HG02642 (cell line): ENCODE measurements at regions not wholly inside any gene's neighbourhood (a gene's known extent, or its start where the extent isn't known, plus 50 kb on each side); places are given as distances from the start of the nearest gene placed in this dataset.
"Not testable (repeated sequence)": the region's sequence is repeated elsewhere in the genome, so short reads cannot be mapped to it uniquely, and the experiment has no call there.

ENCODE experiments used
- ATAC-seq: cut with Tn5 transposase; IDR thresholded peaks from one replicate; pipeline ENCODE4 v1.9.1; 2021; ENCODE audit warnings: mild to moderate bottlenecking; ENCODE audit not compliant: unreplicated experiment, poor library complexity

DNA sequence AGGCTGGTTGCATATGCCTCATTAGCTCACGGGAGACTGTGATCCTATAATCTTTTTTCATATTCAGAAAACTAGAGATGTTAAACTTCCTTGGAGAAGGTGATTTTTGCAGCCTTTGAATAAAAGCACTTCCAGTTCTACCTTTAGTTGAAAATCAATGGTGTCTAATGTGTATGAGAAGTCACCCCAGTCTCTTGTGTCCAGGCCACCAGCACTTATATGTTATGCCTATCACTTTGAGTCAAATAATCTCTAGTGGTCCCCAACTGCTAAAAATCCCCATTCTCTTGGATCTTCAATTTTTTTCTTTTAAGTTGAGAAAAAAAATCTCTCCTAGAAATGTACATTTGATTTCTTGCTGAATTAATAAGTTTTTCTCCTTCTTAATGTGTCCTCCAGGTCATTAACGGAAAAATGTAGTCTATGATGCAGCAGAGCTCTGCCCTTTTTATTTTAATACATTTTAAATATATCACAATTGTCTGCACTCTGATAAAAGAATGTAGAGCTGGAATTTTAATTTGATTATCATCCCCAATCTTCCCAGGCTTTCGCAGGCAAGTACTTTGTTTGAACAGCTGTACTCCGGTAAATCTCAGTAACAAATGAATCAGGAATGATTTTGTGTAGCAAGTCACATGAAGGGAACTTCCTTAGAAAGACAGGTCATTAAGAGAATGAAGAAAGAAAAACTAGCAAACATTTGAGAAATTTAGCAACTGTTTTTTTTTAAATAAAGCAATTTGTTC is 147.0 kb downstream of the SOX4 start:
- ATAC-seq: no peak

DNA sequence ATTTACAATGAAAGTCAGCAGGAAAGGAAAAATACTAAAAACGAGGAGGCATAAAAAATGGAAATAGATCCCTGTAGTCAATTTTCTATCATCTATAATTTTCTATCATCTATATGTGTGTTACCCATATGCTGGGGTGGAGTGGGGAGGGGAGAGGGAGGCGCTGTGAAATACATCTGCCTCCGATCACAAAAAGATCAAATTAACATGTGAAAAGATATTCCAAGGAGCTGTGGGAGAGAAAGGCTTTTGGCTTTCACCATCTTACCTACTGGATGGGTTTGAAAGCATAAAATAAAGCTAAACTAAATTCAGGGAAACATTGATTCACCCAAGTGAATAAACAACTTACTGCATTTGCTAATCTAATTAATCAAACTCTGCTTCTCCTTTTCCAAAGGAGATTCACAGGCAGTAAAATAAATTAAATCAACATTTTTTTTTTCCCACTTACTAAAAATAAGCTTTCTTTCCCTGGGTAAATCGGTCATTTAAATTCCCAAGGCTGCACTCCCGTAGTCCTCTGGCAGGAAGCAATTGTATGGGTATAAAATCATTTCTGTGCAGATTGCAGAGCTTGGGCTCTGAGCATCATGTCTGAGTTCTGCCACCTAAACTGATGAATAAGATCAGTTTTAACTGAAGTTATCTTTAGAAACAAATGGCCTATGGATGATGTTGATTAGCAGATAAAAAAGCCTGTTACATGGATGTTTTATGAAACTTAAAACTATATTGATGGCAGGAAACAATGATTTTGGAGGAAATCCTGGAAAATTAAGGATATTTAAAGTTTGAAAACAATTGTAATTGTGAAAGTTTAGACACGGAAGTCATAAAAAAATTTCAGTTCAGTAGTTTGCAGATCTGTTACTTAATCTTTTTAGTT is 147.9 kb downstream of the SOX4 start:
- ATAC-seq: no peak

DNA sequence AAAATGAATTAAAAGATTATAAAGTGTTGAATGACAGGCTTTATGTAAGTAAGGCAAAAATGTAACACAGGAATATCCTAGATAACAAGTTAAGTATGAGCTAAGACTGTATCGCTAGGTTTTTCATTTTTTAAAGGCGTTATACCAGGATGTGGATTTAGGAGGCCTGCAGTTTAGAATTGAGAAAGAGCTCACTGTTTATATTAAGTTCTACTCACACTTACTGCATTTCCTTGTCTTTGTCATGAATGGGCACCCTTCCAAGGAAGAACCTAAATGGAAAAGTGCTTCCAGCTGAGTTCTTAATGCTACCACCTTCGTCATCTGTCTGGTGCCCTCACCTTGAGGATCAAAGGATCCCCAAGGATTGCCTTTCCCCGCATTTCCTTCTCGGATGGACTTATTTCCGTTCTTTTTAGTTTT is 148.7 kb downstream of the SOX4 start:
- ATAC-seq: no peak

DNA sequence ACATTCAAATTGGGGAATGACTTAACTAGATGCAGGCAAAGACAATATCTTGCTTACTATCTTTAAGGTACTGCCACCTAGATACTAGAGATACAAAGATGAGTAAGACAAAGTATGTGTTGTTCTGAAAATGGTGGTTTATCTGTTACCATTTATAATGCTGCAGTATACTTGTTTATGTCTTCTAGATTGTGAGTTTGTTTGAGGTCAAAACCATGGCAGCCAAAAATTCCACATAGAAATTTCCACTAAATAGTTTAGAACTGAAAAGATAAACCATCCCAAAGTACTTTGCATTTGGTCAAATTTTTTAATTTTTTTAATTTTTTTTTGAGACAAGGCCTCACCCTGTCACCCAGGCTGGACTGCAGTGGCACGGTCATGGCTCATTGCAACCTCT is 150.8 kb downstream of the SOX4 start:
- no peak for ATAC-seq

DNA sequence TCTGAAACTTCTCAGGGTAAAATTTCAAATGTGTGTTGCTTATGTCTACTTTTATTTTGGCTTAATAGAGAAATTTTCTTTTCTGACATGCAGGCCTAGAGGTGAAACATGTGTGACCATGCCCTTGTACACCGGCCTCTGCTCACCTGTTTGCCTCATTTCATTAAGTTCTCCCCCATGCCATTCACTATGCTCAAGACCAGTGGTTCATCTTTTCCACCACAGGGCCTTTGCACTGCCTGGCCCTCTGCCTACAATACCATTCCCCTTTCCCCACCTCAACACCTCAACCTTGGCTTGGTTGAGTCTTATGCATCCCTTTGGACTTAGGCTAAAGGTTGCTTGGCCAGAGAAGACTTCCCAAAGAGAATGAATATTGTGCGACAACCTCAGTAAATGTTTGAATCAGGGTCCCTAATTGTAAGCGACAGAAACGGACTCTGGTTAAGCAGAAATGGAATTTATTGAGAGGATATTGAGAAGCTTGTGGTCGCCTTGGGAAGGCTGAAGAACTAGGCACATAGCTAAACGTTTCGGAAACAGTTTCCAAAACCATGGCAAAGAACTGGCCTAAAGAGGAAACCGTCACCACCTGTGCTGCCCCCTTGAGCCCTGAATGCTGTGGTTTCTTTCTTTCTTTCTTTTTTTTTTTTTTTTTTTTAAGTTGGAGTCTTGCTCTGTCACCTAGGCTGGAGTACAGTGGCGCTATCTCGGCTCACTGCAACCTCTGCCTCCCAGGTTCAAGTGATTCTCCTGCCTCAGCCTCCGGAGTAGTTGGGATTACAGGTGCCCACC is 152.2 kb downstream of the SOX4 start:
- no peak for ATAC-seq

DNA sequence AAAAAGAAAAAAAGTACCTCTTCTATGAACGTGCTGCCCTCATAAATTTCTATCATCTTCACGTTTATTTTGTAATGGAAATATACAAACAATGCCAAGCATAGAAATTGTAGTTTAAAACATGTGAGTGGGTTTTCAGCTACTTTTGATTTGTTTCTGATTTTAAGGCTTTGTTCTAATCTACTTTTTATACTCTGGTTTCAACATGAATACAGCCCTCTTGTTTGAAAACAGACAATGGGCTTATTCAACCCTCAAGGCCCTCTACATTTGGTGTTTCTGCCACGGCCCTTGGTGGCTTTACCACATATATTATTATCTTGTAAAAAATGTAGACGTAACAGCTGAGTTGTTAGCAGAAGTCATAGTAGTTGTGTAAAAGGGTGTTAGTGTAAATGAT is 153.9 kb downstream of the SOX4 start:
- ATAC-seq: no peak

DNA sequence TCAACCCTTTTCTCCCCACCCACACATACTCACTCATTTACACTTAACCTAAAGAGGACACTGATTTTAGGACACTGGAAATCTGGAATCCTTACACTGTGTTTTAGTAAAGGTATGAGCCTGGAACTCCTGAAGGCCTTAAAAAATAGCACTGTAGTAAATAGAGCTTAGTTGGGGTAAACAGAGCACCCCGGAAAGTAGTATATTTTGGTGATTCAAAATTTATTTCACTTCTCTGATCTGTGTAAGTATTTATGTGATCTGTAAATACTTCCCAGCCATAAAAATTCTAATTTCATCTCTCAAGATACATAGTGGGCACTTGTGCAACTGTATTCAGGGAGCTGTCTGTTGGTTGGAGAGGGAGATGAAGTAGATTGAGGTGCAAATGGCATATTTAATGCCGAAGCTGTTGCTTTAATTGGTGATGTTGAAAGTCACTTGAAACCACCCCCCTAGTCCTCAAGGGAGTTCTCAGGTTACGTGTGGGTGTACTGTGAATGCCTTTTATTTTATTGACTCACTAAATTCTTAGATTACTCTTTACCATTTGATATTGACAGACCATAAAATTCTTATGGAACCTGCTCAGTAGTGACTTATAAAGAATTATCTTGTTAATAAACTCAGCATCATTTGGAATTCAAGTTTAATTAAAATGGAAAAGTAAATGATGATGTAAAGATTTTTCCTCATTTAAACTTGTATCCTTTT is 154.9 kb downstream of the SOX4 start:
- no peak for ATAC-seq

DNA sequence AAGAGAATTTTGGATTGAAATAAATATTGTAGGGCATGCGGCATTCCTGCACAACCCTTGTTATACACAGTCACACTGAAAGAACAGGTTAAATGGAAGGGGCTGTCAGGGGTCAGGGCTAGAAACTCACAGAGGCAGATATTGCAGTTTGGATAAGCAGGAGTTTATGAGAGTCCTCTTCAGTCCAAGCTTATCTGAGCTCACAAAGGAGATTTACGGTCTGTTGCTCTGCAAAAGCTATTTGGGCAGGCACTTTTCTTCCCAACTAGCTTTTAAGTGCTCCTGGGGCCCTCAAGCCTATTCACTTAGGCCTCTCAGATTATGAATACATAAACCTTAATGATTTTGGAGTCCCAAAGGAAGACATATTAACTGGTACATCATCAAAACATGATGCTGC is 156.2 kb downstream of the SOX4 start:
- no peak for ATAC-seq

DNA sequence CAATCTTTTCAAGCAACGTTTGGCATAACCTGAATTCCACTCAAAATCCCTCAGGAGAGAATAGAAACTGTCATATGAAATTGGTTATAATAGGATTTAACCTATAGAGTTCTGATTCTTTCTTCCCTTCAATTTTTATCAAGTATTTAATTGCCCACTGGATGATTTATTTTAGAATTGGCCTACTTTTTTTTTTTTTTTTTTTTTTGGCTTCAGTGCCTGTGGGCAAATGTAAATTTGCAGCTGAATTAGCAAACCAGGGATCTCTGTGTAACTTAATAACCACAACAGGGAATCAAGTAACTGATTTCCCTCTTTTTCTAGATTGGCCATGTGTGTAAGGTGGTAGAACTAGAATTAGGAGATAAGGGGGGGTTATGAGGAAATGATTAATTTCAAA is 157.0 kb downstream of the SOX4 start:
- ATAC-seq: no peak

DNA sequence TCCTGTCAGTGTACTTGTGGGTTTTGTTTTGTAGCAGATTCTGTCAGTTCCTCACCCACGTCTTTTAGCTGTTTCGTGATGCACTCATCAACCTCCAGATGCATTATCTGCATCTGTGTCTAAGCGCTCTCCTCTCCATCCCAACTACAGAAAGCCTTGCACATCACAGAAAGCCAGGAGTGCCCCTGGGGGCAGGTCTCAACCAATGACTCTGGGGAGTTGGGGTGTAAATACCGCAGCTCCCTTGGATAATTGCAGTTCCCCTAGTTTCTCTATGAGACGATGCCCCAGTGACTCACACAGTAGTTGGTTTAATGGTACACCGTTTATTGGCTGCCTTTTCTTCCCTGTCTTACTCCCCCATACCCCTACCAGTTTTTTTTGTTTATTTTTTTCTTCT is 158.1 kb downstream of the SOX4 start:
- no peak for ATAC-seq

DNA sequence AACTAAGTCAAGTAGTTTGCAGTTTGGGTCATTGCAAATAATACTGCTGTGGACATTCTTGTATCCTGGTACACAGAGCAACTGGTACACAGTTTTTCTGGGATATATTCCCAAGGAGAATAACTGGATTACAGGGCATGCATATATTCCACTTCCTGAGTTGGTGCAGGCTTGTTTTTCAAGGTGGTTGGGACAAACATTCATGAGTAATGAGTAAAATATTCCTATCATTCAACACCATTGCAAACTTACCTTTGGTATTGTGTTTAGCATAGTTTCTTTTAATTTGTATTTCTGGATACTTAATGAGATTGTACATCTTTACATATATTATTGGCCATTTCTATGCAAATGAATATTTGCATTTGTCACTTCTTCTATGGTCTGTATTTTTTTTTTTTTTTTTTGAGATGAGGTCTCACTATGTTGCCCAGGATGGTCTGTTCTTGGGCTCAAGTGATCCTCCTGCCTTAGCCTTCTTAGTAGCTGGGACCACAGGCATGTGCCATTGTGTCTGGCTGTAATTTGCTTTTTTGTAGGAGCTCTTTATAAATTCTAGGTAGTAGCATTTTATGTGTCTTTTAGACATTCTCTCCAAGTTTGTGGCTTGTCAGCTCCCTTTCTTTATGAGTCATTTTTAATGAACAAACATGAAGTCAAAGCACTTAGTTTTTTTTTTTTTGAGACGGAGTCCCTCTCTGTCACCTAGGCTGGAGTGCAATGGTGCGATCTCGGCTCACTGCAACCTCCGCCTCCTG is 158.7 kb downstream of the SOX4 start:
- ATAC-seq: no peak

DNA sequence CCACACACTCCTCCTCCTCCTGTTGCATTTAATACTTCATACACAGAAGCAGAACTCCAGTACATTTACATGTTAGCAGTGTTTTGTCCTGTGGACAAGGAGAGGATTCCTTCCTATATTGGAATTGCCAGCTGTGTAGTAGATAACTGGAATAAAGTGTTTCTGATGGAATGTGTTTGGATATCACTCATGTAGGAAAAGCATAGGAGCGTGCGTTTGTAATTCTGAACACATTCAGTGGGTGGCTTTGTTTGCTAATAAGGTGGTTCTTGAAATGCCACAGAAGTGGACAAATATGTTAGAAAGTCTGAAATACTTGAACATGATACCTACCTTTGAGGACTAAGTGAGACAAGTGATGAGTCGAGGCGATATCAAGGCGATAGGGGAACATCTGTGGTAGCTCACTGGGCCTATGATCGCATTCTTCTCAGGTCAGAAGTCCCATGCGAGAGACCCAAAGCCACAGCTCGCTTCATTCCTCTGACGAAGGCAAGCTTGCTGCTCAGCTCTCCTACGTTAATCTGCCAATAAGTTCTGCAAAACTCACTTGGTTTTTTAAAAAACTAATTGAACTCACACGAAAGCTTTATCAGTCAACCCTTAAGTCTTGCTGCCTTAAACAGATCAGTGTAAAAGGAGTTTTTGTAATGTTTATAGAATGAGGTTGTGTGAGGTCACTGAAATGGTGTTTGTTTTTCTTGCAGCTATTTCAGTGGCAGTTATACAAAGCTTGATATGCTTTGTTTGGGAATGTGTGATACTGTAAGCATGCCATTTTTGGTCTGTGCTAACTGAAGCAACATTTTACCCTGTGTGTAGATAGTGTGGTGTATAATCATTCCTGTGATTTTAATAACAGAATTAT is 159.9 kb downstream of the SOX4 start:
- no peak for ATAC-seq

DNA sequence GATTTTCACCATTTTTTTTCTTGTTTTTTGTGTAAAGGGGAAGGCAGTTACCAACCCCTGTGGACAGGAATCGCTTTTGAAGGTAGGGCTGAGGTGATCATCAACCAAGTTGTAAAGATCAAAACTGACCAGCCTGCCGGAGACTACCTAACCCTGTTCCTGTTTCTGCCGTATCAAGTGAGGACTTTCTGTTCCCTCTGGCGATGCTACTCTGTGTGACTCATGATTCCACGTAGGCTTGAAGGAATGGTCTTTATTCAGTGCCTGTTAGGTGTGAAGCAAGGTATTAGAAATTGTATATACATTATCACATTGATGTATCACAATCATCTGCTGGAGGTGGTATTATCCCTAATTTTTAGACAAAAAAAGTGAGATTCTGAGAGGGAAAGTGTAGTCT is 161.3 kb downstream of the SOX4 start:
- ATAC-seq: no peak

DNA sequence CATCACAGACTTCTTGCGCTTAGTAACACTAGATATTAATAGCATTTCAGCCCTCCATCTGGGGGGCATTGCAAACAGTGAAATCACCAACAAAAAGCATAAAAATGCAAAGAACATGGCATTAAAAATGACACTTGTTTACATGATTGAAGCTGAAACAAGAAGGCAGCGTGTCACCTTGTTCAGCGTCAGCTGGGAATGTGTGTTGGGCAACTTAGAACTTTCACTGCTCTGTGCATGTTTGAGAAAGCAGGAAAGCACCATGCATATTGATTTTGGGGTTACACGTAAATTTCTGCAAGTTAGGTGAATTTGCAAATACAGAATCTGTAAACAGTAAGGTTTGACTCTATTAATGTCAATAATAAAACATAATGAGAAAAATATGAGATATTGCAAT is 162.9 kb downstream of the SOX4 start:
- ATAC-seq: no peak

DNA sequence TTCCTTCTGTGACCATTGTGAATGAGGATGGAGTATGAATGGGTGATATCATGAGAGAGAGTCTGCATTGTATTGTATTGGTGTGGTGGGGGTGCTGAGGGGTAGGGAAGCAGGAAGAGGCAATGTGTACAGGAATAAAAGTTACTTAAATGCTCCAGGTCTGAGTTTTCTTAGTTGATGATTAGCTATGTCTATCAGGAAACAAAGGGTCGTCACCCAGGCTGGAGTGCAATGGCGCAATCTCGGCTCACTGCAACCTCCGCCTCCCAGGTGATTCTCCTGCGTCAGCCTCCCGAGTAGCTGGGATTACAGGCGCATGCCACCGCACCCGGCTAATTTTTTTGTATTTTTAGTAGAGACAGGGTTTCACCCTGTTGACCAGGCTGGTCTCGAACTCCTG is 163.8 kb downstream of the SOX4 start:
- not testable (repeated sequence) for ATAC-seq

DNA sequence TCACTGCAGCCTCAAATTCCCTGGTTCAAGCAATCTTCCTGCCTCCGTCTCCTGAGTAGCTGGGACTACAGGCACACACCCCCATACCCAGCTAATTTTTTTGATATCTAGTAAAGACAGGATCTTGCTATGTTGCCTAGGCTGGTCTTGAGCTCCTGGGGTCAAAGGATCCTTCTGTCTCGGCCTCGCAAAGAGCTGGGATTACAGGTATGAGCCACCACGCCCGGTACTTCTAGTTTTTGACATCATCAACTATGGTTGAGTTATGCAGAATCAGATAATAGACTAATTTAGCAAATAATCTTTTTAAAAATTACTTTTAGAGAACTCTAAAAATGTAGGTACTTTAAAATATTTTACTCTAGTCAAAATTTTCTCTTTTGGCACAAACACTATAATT is 166.2 kb downstream of the SOX4 start:
- no peak for ATAC-seq

DNA sequence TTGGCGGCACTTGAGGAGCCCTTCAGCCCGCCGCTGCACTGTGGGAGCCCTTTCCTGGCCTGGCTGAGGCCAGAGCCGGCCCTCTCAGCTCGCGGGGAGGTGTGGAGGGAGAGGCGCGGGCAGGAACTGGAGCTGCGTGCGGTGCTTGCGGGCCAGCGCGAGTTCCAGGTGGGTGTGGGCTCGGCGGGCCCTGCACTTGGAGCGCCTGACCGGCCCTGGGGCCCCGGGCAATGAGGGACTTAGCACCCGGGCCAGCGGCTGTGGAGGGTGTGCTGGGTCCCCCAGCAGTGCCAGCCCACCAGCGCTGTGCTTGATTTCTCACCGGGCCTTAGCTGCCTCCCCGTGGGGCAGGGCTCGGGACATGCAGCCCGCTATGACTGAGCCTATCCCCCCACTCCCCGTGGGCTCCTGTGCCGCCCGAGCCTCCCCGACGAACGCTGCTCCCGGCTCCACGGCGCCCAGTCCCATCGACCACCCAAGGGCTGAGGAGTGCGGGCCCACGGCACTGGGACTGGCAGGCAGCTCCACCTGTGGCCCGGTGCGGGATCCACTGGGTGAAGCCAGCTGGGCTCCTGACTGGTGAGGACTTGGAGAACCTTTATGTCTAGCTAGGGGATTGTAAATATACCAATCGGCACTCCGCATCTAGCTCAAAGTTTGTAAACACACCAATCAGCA is 167.6 kb downstream of the SOX4 start:
- ATAC-seq: not testable (repeated sequence)

DNA sequence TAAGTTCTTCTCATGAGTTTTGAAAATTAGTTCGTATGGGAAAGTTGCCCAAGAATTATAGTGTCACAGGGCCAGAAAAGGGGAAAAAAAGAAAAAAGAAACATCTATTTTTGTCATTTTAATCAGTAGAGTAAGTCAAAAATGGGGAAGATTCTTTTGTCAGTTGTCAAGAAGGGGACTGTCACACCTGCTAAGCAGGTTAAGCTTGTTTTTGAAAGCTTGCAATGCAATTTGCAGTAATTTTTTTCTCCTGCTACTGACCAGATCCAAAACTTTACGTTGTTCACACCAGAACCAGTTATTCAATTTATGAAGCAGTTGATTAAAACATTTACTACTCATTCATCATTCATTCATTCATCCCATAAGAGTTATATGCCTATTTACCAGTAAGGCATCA is 171.4 kb downstream of the SOX4 start:
- ATAC-seq: no peak
